HG02884 (cell line): ENCODE measurements at regions not wholly inside any gene's neighbourhood (a gene's known extent, or its start where the extent isn't known, plus 50 kb on each side); places are given as distances from the start of the nearest gene placed in this dataset.

ENCODE experiments used
- ATAC-seq: cut with Tn5 transposase; IDR thresholded peaks from one replicate; pipeline ENCODE4 v1.9.1; 2021; ENCODE audit warnings: mild to moderate bottlenecking, moderate library complexity; ENCODE audit not compliant: unreplicated experiment

GRCh38 chr22:48236261-48236660 is 1473.8 kb downstream of the TBC1D22A start:
- no peak for ATAC-seq

GRCh38 chr22:48235744-48236143 is 1473.3 kb downstream of the TBC1D22A start:
- no peak for ATAC-seq

GRCh38 chr22:48234011-48234410 is 1471.6 kb downstream of the TBC1D22A start:
- ATAC-seq, result no peak

GRCh38 chr22:48233586-48233985 is 1471.1 kb downstream of the TBC1D22A start:
- no peak for ATAC-seq

GRCh38 chr22:48228468-48228867 is 1466.0 kb downstream of the TBC1D22A start:
- ATAC-seq, result no peak

GRCh38 chr22:48227341-48228018 is 1465.0 kb downstream of the TBC1D22A start:
- ATAC-seq, result no peak

GRCh38 chr22:48226026-48227013 is 1463.9 kb downstream of the TBC1D22A start:
- ATAC-seq, result no peak

GRCh38 chr22:48224332-48224731 is 1461.9 kb downstream of the TBC1D22A start:
- ATAC-seq, result no peak

- ATAC-seq, result no peak
These were observed 1461.2 kb downstream of the TBC1D22A start for GRCh38 chr22:48223488-48224190.

GRCh38 chr22:48222742-48223487 is 1460.5 kb downstream of the TBC1D22A start:
- ATAC-seq, result no peak

- no peak for ATAC-seq
These were observed 1456.5 kb downstream of the TBC1D22A start for GRCh38 chr22:48218889-48219420.

- no peak for ATAC-seq
These were observed 1455.1 kb downstream of the TBC1D22A start for GRCh38 chr22:48217596-48217995.

- no peak for ATAC-seq
These were observed 1450.3 kb downstream of the TBC1D22A start for GRCh38 chr22:48212727-48213126.

- no peak for ATAC-seq
These were observed 1448.4 kb downstream of the TBC1D22A start for GRCh38 chr22:48210812-48211211.

GRCh38 chr22:48210198-48210580 is 1447.7 kb downstream of the TBC1D22A start:
- no peak for ATAC-seq

- no peak for ATAC-seq
These were observed 1447.2 kb downstream of the TBC1D22A start for GRCh38 chr22:48209473-48210197.

- no peak for ATAC-seq
These were observed 1446.4 kb downstream of the TBC1D22A start for GRCh38 chr22:48208894-48209293.

- no peak for ATAC-seq
These were observed 1445.6 kb downstream of the TBC1D22A start for GRCh38 chr22:48207919-48208535.

GRCh38 chr22:48205790-48206189 is 1443.3 kb downstream of the TBC1D22A start:
- ATAC-seq, result no peak
